HG03442 (cell line): ENCODE measurements at regions not wholly inside any gene's neighbourhood (a gene's known extent, or its start where the extent isn't known, plus 50 kb on each side); places are given as distances from the start of the nearest gene placed in this dataset.

Experiments
- ATAC-seq: cut with Tn5 transposase; IDR thresholded peaks from one replicate; pipeline ENCODE4 v1.9.1; 2021; ENCODE audit warnings: mild to moderate bottlenecking, moderate library complexity; ENCODE audit not compliant: unreplicated experiment

- ATAC-seq = no peak
Measured at GRCh38 chr2:216320852-216321251, 51.4 kb downstream of the MARCHF4 start.

DNA sequence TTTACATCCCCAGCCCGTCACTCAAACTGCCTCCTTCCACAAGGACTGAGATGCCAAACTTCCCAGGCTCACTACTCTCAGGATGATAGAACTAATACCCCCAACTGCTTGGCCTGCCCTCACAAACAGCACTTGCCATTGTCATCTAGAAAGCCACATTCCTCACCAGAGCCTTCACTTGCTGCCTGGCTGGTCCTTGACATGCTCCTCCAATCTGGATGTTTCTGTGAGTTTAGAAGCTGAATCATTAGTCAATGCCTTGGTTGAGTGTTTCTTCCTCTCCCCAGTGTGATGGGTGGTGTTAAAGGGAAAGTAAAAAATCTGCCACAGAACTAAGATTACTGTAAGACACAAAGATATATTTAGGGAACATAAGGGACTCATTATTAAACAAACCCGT, 52.5 kb downstream of the MARCHF4 start:
- no peak for ATAC-seq

- no peak for ATAC-seq
Measured at GRCh38 chr2:216318521-216318874, 53.8 kb downstream of the MARCHF4 start.

- no peak for ATAC-seq
Measured at GRCh38 chr2:216317831-216318520, 54.3 kb downstream of the MARCHF4 start.

DNA sequence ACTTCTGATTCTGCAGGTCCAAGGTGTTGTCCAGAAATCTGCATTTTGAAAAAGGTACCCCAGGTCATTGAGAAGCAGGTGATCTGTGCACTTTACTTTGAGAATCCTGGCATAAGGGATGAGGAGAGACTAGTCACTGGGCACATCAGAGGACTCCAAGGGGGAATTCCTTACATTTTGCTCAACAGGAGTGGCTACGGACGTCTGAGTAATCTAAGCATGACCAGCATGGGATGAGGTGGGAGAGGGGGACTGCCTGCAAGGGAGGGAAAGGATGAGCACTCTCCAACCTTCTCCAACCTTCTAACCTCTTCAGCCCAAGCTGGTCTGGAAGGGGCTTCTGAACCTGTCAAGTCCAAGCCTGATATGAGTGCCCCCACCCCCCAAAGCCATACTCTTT, 55.5 kb downstream of the MARCHF4 start:
- ATAC-seq = no peak

GRCh38 chr2:216315802-216316603, 56.3 kb downstream of the MARCHF4 start:
- ATAC-seq = no peak

GRCh38 chr2:216312441-216312840, 59.8 kb downstream of the MARCHF4 start:
- ATAC-seq = no peak

DNA sequence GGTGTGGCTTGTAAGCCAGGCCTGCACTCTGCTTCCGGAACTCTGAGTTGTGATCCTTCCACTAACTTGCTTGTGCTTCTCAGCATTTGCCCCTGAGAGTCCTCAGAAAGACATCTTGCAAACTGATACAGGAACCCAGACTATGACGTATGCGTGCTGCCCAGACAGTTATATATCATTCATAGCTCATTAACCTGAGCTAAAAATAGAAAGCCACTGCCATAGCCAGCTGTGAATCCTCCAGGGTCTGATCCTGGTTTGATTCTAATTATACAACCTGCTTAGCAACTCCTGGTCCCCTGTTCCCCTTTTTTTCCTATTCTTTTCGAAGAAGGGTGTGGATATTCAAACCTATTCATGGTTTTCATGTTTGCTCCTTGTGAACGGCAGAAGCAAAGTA, 63.7 kb downstream of the MARCHF4 start:
- ATAC-seq = no peak

- ATAC-seq = no peak
Measured at GRCh38 chr2:216307496-216307895, 64.8 kb downstream of the MARCHF4 start.

GRCh38 chr2:216306868-216307267, 65.4 kb downstream of the MARCHF4 start:
- no peak for ATAC-seq

- ATAC-seq = no peak
Measured at GRCh38 chr2:216305574-216305973, 66.7 kb downstream of the MARCHF4 start.

GRCh38 chr2:216302981-216303676, 69.2 kb downstream of the MARCHF4 start:
- ATAC-seq = no peak

- no peak for ATAC-seq
Measured at GRCh38 chr2:216300906-216301305, 71.4 kb downstream of the MARCHF4 start.

DNA sequence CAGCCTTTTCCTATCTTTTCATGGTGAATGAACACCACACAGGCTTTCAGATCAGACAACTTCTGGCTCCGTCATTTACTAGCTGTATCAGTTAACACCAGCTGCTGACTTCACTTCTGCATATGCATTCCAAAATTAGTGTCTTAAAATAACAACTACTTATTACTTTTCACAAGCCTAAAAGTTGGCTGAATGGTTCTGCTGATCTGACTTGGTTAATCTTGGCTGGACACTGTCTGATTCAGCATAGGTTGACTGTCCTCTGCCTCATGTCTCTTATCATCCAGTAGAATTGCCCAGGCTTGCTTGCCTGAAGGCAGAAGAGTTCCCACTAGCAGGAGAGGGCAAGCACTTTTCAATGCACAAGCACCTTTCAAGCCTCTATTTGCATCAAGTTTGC, 72.7 kb downstream of the MARCHF4 start:
- ATAC-seq = no peak

DNA sequence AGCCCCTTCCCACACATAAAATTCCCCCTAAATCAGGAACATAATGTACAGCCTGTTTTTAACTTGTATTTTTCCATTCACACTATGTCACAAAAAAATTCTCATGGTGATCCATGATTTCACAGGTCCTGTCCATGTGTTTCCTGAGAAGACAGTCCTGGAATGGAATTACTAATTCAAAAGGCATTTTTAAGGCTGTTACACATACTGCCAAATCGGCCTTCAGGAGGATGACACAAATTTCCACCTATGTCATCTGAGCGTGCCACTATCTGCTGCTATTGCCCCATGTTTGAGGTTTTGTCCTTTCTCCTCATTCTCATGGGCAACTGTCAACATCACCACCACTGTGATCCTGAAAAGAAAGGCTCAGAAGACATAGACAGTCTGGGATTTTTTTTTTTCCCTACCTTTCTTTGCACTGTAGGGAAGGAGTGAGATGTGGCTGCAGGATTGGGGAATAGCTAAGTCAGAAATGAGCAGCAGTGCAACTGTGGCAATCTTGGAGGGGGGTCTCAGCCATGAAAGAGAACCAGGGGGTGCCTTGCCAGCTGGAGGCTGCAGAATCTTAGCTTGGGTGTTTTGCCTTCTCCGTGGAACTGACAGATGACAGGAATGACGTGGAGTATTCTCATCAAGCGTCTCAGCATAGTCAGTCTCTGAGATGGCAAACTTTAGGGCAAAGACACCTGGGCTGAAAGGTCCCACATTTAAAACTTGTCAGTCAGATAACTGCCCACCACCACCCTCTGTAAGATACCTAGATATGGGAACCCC, 73.4 kb downstream of the MARCHF4 start:
- no peak for ATAC-seq

DNA sequence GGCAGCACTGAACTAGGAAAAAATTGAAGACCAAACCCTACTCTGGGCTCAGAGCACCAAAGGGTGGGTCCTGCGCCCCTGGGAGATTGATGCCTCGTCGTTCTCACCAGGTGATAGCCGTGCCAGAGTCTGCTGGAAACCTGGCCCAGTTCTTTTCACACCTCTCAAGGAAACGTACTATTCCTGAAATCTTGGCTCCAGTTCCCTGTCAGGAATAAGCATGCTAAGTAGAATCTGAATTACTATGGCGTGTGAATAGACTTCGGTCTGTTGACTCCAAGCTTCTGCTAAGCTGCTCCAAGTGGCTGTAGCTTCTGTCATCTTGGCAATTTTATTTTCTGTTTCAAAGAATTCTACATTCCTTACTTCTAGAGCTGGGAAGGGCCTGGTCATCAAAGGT, 75.4 kb downstream of the MARCHF4 start:
- no peak for ATAC-seq

GRCh38 chr2:216294305-216294704, 78.0 kb downstream of the MARCHF4 start:
- ATAC-seq = no peak

DNA sequence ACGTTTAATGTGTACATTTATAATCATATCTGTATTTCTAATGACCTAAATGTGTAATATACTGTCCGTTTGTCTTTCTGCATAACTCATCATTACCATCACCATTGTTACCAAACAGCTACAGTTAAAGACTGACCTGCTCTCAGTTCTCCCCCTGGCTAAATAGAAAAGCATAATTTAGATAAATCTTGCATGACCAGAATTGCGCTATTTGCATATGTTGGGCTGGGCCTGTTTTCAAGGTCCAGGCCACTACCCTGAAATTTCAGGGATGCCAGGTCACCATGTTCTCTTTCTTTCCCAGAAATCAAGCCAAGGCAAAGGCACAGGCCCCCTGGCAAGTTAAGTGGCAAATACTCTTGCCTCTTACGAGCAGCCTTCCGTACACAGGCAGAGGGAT, 78.4 kb downstream of the MARCHF4 start:
- ATAC-seq = no peak

DNA sequence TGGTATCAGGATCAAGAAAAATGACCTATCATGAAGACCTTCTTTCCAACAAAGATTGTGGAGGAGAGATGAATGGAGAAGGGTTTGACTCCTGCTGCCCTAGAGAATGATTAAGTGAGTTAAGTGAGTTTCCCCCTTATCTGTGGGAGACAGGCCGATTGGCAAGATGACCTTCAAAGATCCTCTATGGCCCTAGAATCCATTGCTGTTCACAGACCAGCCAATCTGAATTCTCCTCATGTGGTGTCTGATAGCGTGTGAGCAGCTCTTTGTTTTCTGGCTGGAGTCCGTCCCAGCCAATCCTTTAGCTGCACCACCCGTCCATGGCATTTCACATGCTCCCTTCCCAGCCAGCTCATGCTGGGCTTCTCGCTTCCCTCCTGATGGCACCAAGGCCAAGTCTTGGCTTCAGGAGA, 79.4 kb downstream of the MARCHF4 start:
- no peak for ATAC-seq

GRCh38 chr2:216292475-216292874, 79.8 kb downstream of the MARCHF4 start:
- no peak for ATAC-seq

- ATAC-seq = no peak
Measured at GRCh38 chr2:216289470-216289869, 82.8 kb downstream of the MARCHF4 start.
